Posterior cingulate gyrus (tissue), 11 donors: ENCODE measurements at regions not wholly inside any gene's neighbourhood (a gene's known extent, or its start where the extent isn't known, plus 50 kb on each side); places are given as distances from the start of the nearest gene placed in this dataset.
"Not testable (repeated sequence)": the region's sequence is repeated elsewhere in the genome, so short reads cannot be mapped to it uniquely, and the experiment has no call there.

ENCODE experiments used
- DNase-seq, 10 donors: peaks; one replicate each; pipeline versions ENCODE4 v3.0.0 to v3.0.0-alpha.2; 2020 to 2021; ENCODE audit warnings: mixed read lengths in 3 of 10
- intact Hi-C: fragments of 100-400 bp; cut with DNase I; formaldehyde crosslinking; loops from one replicate; pipeline ENCODE4 v1.15.1; 2023

- intact Hi-C loops, result no loop called here
- DNase-seq, result no peak
Measured at GRCh38 chr13:84651288-84651687, 769.0 kb upstream of the SLITRK1 start.

GRCh38 chr13:84649853-84650252 lies 767.6 kb upstream of the SLITRK1 start:
- intact Hi-C loops, result no loop called here

GRCh38 chr13:84648069-84648640 lies 765.9 kb upstream of the SLITRK1 start:
- no peak for DNase-seq
- intact Hi-C loops, result no loop called here

More at GRCh38 chr13:84649853-84650252, 767.6 kb upstream of the SLITRK1 start:
- DNase-seq, result no peak

DNA sequence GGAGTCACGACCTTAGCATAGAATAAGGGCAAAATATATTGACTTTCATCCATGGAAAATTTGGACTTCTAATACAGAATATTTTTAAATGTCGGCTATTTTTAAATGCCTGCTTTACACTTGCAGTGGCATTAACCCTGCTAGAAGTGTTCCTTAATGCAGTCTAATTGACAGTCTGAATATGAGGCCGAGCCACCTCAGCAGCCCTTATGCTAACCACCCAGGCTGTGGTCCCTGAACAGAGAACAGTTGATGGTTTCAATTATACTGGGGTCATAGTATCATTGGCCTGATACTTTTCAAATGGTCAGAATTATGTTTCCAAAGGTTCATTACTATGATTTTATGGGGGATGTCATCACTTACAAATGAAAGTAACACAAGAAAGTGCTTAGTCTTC lies 764.7 kb upstream of the SLITRK1 start:
- intact Hi-C loops, result no loop called here
- no peak for DNase-seq

DNA sequence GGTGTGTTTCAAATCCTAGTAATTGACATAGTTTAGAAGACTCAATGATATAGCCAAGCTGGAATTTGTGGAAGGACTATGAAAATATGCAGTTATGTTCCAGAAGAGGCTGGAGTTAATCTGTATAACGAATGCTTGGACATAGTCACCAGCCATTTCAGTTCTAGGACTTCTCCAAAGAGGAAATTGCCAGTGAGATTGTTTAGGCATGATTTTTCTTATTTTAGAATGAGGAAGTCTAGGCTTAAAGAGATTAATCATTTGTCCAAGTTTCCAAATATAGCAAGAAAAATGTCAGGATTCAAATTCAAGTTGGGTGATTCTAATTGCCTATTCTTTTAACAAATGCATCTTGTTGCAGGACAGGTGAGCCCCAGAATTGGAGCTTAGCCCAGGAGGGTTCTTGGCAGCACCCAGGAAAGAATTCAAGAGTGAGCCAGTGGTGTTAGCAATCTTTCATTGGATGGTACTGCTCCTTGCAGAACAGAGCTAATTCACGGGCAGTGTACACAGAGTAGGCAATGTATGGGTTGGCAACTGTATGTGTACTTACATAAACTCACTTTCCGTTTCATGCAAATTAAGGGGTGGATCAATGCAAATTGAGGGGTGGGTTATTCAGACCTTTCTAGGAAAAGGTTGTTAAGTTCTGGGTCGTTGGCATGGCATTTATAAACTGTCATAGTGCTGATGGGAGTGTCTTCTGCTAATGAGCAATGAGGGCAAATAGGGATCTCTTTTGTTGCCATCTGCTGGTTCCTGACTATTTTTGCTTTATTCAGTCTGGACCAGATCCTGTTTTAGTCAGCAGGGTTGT lies 763.1 kb upstream of the SLITRK1 start:
- intact Hi-C loops, result no loop called here
- DNase-seq, result no peak

GRCh38 chr13:84641491-84641890 lies 759.2 kb upstream of the SLITRK1 start:
- DNase-seq, result no peak
- intact Hi-C loops, result no loop called here

DNA sequence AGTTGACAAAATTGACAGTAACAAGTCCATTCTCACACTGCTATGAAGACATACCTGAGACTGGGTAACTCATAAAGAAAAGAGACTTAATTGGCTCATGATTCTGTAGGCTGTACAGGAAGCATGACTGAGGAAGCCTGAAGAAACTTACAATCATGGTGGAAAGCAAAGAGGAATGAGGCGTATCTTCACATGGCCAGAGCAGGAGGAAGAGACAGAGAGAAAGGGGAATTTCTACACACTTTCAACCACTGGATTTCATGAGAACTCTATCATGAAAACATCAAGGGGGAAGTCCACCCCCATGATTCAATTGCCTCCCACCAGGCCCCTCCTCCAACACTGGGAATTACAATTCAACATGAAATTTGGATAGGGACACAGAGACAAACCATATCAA lies 758.4 kb upstream of the SLITRK1 start:
- DNase-seq, result no peak
- intact Hi-C loops, result no loop called here

DNA sequence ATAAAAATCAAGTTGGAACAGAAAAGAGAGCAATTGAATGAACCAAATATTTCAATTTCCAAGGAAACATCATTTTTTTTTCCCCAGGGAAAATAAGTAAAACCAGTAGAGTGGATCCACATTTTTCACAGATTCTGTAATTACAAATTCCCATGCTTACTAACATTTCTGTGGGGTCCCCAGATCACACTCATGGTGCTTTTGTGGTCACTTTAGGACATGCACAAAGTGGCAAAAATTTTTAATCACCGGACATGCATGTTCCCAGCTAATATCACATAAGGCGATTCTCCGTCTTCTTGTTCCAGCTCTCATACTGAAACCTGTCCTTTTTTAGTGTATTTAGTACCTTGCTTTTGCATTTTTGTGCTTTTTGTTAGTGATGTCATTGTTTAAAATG lies 748.2 kb upstream of the SLITRK1 start:
- intact Hi-C loops, result no loop called here

GRCh38 chr13:84616864-84617263 lies 734.6 kb upstream of the SLITRK1 start:
- DNase-seq, result no peak
- intact Hi-C loops, result no loop called here

More for the DNA sequence above, 748.2 kb upstream of the SLITRK1 start:
- no peak for DNase-seq

DNA sequence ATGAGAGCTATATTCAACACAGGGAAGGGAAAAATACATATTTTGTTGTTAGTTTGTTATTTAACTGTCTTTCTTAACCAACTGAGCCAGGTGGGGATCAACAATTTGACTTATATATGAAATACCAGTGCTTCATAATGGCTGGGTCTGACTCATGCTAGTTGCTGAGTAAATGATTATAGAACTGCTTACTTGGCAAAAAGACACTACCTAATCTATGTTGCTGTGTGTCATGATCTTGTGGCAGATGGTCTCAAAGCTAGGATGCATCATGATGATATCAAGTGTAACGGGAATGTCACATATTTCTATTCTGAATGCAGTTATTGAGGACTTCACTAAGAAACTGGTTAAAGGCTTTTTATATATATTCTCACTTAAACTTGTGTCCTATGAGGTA lies 727.4 kb upstream of the SLITRK1 start:
- intact Hi-C loops, result no loop called here

DNA sequence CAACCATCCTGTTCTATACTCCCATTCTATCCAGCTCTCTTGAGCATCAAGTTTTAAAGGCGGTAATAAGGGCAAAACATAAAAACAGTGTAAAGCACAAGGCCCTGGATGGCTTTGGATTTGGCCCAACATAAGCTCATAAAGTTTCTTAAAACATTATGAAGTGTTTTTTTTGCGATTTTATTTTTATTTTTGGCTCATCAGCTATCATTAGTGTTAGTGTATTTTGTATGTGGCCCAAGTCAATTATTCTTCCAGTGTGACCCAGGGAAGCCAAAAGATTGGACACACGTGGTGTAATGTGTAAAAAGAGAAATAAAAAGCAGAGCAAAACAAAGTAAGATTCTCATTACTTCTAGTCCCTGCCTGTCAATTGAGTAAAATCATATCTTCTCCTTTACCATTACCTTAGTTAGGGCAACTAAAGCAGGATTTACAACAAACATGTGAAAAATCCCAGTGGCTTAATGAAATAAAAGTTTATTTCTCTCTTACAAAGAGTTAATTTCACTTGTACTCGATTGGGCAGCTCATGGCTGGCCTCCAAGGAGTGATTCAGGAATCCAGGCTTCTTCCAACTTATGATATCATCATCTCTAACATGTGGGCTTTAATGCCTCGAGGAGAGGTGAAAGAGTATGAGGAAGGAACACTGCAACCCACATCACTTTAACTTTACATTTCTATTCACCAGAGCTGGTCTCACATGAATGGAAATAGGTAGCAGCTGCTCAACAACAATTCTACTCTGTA lies 725.2 kb upstream of the SLITRK1 start:
- DNase-seq, result peak in 1 of 10 donors; percentile 8
- intact Hi-C loops, result no loop called here

More for the DNA sequence above, 727.4 kb upstream of the SLITRK1 start:
- no peak for DNase-seq

GRCh38 chr13:84606616-84607015 lies 724.3 kb upstream of the SLITRK1 start:
- no peak for DNase-seq
- intact Hi-C loops, result no loop called here

DNA sequence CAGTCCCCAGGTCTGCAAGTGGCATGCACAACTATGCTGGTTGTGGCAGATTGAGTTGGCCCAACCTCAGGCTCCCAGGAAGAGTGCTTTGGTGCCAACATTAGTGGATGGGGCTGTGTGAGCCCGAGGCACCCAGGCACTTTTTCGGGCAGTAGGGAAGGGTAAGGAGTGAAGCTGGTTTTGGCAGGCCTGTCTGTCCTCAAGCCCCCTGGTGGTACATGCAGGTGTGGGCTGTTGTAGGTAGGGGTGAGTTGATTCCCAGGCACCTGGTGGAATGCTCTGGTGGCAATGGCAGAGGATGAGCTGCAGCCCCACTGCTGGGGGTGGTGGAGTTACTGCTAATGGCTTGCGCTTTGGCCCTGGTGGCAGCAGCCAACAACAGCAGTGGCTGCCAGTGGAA lies 723.7 kb upstream of the SLITRK1 start:
- intact Hi-C loops, result no loop called here
- peak in 2 of 10 donors; percentile 43 to 63 for DNase-seq

DNA sequence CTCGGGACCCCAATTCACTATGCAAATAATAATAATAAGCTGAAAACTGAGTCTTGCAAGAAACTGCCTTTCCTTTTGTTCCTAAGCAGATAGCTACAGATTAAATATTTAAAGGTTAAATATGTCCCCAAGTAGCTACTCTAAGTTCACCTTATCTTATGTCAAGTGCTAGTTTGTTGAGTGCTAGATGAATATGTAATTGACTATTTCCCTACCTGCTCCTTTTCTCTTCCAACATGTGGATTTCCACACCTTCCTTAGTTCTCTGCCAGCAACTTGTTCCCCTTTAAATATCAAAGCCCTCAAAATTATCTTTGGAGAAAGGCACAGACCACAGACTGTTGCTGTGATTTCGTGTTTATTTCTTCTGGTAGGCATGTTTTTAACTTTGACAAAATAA lies 709.2 kb upstream of the SLITRK1 start:
- no peak for DNase-seq
- intact Hi-C loops, result no loop called here

DNA sequence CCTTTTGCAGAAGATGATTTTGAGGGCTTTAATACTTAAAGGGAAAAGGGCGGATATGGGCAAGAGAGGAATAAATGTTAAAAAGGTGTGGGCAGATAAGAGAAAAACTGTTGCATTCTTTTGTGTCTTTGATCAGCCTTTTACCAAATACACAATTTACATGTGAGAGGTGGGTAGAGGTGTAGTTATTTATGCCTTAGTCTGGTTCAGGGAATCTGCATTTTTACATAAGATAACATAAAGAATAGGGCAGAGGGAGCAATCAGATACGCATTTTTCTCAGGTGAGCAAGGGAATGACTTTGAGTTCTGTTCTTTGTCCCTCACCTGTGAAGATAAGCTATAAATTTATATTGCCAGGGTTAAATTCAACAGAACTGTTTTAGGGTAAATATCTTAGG lies 708.4 kb upstream of the SLITRK1 start:
- intact Hi-C loops, result no loop called here
- no peak for DNase-seq

DNA sequence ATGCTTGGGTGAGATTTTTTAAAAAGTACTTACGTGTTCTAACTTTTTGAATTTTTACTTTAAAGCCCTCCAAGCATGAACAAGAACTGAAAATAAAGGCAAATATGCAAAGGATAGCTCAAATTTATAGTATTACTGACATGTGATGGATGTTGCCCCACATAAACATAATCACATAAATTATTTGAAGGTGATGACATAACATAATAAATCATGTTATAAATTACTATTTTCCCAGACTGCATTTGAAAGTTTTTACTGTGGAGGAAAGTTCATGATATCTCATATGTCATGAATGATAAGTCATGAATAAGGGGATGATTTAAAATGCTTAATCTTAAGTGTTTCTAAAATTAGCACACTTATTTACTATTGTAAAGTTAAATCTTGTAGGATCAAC lies 705.7 kb upstream of the SLITRK1 start:
- DNase-seq, result no peak
- intact Hi-C loops, result no loop called here

DNA sequence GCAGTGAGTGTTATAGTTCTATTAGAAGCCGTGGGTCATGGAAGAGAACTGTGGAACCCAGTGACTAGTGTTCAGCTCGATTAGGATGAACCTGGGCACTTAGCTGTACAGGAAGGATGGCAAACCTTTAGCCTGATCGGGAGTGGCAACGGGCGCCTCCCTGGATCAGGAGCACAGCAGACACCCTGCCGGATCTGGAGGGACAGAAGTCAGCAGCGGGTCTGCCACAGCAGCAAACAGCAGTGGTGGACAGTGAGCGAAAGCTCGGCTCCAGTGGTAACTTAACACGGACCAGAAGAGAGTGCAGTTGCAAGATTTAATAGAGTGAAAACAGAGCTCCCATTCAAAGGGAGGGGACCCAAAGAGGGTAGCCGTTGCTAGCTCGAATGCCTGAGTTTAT lies 697.6 kb upstream of the SLITRK1 start:
- peak in 3 of 10 donors; percentile 46 to 61 (median 48) for DNase-seq
- intact Hi-C loops, result not testable (repeated sequence)

DNA sequence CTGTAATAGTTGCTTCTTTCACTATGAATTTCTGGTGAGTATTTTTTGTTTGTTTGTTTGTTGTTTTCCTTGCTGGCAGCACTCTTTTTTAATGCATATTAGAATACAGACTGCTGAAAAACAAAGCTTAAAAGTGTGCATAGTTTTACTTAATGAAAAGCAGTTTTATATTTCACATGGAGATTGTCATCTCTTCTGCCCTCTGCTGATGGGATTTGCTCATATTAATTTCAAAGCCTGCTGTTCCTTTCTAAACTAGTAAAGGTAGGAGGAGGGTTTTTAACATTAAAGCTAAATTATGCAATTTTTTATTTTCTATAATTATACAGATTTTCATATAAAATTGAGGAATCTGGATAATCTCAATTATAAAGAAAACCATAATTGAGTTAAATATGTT lies 692.6 kb upstream of the SLITRK1 start:
- no peak for DNase-seq
- intact Hi-C loops, result no loop called here

DNA sequence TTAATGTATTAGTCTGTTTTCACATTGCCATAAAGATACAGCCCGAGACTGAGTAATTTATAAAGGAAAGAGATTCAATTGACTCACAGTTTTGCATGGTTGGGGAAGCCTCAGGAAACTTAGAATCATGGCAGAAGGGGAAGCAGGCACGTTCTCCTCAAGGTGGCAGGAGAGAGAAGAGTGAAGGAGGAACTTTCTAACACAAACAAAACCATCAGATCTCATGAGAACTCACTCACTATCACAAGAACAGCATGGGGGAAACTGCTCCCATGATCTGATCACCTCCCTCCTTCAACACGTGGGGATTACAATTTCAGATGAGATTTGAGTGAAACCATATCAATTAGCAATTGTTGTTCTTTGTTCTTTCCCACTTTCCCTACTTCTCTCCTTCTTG lies 689.0 kb upstream of the SLITRK1 start:
- no peak for DNase-seq
- intact Hi-C loops, result no loop called here

- intact Hi-C loops, result no loop called here
- DNase-seq, result no peak
Measured at GRCh38 chr13:84570831-84571230, 688.6 kb upstream of the SLITRK1 start.

GRCh38 chr13:84569366-84569765 lies 687.1 kb upstream of the SLITRK1 start:
- no peak for DNase-seq
- intact Hi-C loops, result no loop called here

GRCh38 chr13:84567848-84568247 lies 685.6 kb upstream of the SLITRK1 start:
- intact Hi-C loops, result no loop called here
- no peak for DNase-seq
